Spleen (tissue), 7 donors: ENCODE measurements at regions not wholly inside any gene's neighbourhood (a gene's known extent, or its start where the extent isn't known, plus 50 kb on each side); places are given as distances from the start of the nearest gene placed in this dataset.

ENCODE experiments used
- CTCF ChIP-seq, 11 experiments: fragments of 200-600 bp in 7 of 11; fragments of 450-650 bp in 4 of 11; sonication (generic) in 4 of 11; IDR thresholded peaks in 8 of 11; conservative IDR thresholded peaks in 3 of 11; 1 replicate in 7 of 11; 2 replicates in 4 of 11; pipeline versions ENCODE4 v1.4.0 to v1.8.0; 2016 to 2021; ENCODE audit warnings: antibody characterized with exemption in 11 of 11, inconsistent platforms in 4 of 11, mild to moderate bottlenecking in 1 of 11
- POLR2A ChIP-seq, 3 donors: fragments of 450-650 bp; IDR thresholded peaks; one replicate each; pipeline ENCODE4 v1.5.1; 2017; ENCODE audit warnings: antibody characterized with exemption in 3 of 3, mild to moderate bottlenecking in 1 of 3
- POLR2AphosphoS5 ChIP-seq, 3 donors: sonication (generic); formaldehyde crosslinking; IDR thresholded peaks; one replicate each; pipeline ENCODE4 v1.5.1; 2017; ENCODE audit warnings: antibody characterized with exemption in 3 of 3
- donor health status: DM: no; HTN: no; CAD: no; lungs with moderate emphysema.
- donor health status: DM: no; HTN: no; CAD: no.
- donor health status: DM: no; HTN: no; CAD: no.

- no peak for TF ChIP-seq CTCF (IDR thresholded peaks at IDR 0.05 in 8 of 11, conservative IDR thresholded peaks at IDR 0.05 in 3 of 11)
- TF ChIP-seq POLR2AphosphoS5 (IDR thresholded peaks at IDR 0.05): no peak
- no peak for TF ChIP-seq POLR2A (IDR thresholded peaks at IDR 0.05)
Observed at GRCh38 chr14:89551432-89551831, 134.4 kb upstream of the FOXN3 start.
